Right atrium auricular region (tissue), 2 donors: ENCODE measurements at regions not wholly inside any gene's neighbourhood (a gene's known extent, or its start where the extent isn't known, plus 50 kb on each side); places are given as distances from the start of the nearest gene placed in this dataset.

Source experiments
- DNase-seq: peaks from one replicate; pipeline ENCODE4 v3.0.0-alpha.2; 2019; ENCODE audit warnings: low spot score
- H3K27ac ChIP-seq, 2 donors: fragments of 200-600 bp; sonication (generic); 1 replicate in 1 of 2; 2 replicates in 1 of 2; pipeline ENCODE4 v1.5.1; 2016 to 2019
- H3K27me3 ChIP-seq, 2 donors: fragments of 200-600 bp; sonication (generic); one replicate each; pipeline versions ENCODE4 v1.5.1 to v1.6.0; 2017 to 2019
- H3K36me3 ChIP-seq: fragments of 200-600 bp; sonication (generic); one replicate; pipeline ENCODE4 v1.5.1; 2016
- H3K4me1 ChIP-seq, 2 donors: fragments of 200-600 bp; sonication (generic); one replicate each; pipeline versions ENCODE4 v1.5.1 to v1.6.0; 2017 to 2019
- H3K4me3 ChIP-seq, 2 donors: fragments of 200-600 bp; sonication (generic); 1 replicate in 1 of 2; 2 replicates in 1 of 2; pipeline ENCODE4 v1.5.1; 2017 to 2019; ENCODE audit warnings: mild to moderate bottlenecking in 1 of 2, moderate library complexity in 1 of 2
- H3K9me3 ChIP-seq, 2 donors: fragments of 200-600 bp; sonication (generic); one replicate each; pipeline ENCODE4 v1.5.1; 2019
- CTCF ChIP-seq, 2 donors: fragments of 200-600 bp; sonication (generic); IDR thresholded peaks; one replicate each; pipeline ENCODE4 v1.5.1; 2019; ENCODE audit warnings: antibody characterized with exemption in 2 of 2

- H3K9me3 ChIP-seq, result no peaks in the 10 kb centered on the region
- H3K4me3 ChIP-seq, result no peak overlapping the region
- DNase-seq, result no peak
- TF ChIP-seq CTCF (IDR thresholded peaks at IDR 0.05), result no peak
- H3K27me3 ChIP-seq, result no peaks in the 10 kb centered on the region
- H3K27ac ChIP-seq, result no peak overlapping the region
- H3K4me1 ChIP-seq, result no peaks in the 10 kb centered on the region
- H3K36me3 ChIP-seq, result no peaks in the 10 kb centered on the region
Measured at GRCh38 chr11:38553148-38553547, 1955.1 kb upstream of the RAG2 start.

- TF ChIP-seq CTCF (IDR thresholded peaks at IDR 0.05), result no peak
- Histone ChIP-seq H3K4me1 (no peaks in the 10 kb centered on the region), H3K4me3 (no peak overlapping the region), H3K9me3 (no peaks in the 10 kb centered on the region), H3K27me3 (no peaks in the 10 kb centered on the region), H3K36me3 (no peaks in the 10 kb centered on the region), H3K27ac (no peak overlapping the region)
- no peak for DNase-seq
Measured at GRCh38 chr11:38547462-38547861, 1949.4 kb upstream of the RAG2 start.

- no peak for TF ChIP-seq CTCF (IDR thresholded peaks at IDR 0.05)
- no peaks in the 10 kb centered on the region for H3K9me3 ChIP-seq
- no peaks in the 10 kb centered on the region for H3K4me1 ChIP-seq
- H3K4me3 ChIP-seq, result no peak overlapping the region
- H3K27ac ChIP-seq, result no peak overlapping the region
- no peak for DNase-seq
- H3K27me3 ChIP-seq, result no peaks in the 10 kb centered on the region
- no peaks in the 10 kb centered on the region for H3K36me3 ChIP-seq
Measured at GRCh38 chr11:38543986-38544385, 1946.0 kb upstream of the RAG2 start.

GRCh38 chr11:38543311-38543710, 1945.3 kb upstream of the RAG2 start:
- no peaks in the 10 kb centered on the region for H3K4me1 ChIP-seq
- no peak overlapping the region for H3K4me3 ChIP-seq
- DNase-seq, result no peak
- H3K27ac ChIP-seq, result no peak overlapping the region
- H3K9me3 ChIP-seq, result no peaks in the 10 kb centered on the region
- no peak for TF ChIP-seq CTCF (IDR thresholded peaks at IDR 0.05)
- no peaks in the 10 kb centered on the region for H3K27me3 ChIP-seq
- no peaks in the 10 kb centered on the region for H3K36me3 ChIP-seq

- Histone ChIP-seq H3K9me3 (no peaks in the 10 kb centered on the region), H3K27me3 (no peaks in the 10 kb centered on the region), H3K4me1 (no peaks in the 10 kb centered on the region), H3K4me3 (no peak overlapping the region), H3K36me3 (no peaks in the 10 kb centered on the region), H3K27ac (no peak overlapping the region)
- DNase-seq, result no peak
- TF ChIP-seq CTCF (IDR thresholded peaks at IDR 0.05), result no peak
Measured at GRCh38 chr11:38538866-38539680, 1941.0 kb upstream of the RAG2 start.

- TF ChIP-seq CTCF (IDR thresholded peaks at IDR 0.05), result no peak
Measured at GRCh38 chr11:38530226-38530625, 1932.2 kb upstream of the RAG2 start.

More at GRCh38 chr11:38530226-38530625, 1932.2 kb upstream of the RAG2 start:
- H3K4me3 ChIP-seq, result no peak overlapping the region
- H3K27ac ChIP-seq, result no peak overlapping the region
- no peaks in the 10 kb centered on the region for H3K27me3 ChIP-seq
- H3K9me3 ChIP-seq, result peaks cover 3 to 13% of the 10 kb centered on the region in 2 donors
- H3K36me3 ChIP-seq, result no peaks in the 10 kb centered on the region
- DNase-seq, result no peak
- H3K4me1 ChIP-seq, result no peaks in the 10 kb centered on the region
